ENCODE measurements at regions not wholly inside any gene's neighbourhood (a gene's known extent, or its start where the extent isn't known, plus 50 kb on each side); places are given as distances from the start of the nearest gene placed in this dataset.
"Not testable (repeated sequence)": the region's sequence is repeated elsewhere in the genome, so short reads cannot be mapped to it uniquely, and the experiment has no call there.

- Mint-ChIP-seq H3K4me3 (ENCODE audit: unreplicated experiment) (no peak overlapping the region), H3K36me3 (ENCODE audit: low read depth, unreplicated experiment) (no peaks in the 10 kb centered on the region), H3K27ac (ENCODE audit: unreplicated experiment) (no peak overlapping the region), H3K27me3 (ENCODE audit: unreplicated experiment) (no peaks in the 10 kb centered on the region), H3K9me3 (ENCODE audit: unreplicated experiment) (no peaks in the 10 kb centered on the region), H3K4me1 (ENCODE audit: unreplicated experiment) (no peaks in the 10 kb centered on the region)
- TF ChIP-seq, protein P1, sequence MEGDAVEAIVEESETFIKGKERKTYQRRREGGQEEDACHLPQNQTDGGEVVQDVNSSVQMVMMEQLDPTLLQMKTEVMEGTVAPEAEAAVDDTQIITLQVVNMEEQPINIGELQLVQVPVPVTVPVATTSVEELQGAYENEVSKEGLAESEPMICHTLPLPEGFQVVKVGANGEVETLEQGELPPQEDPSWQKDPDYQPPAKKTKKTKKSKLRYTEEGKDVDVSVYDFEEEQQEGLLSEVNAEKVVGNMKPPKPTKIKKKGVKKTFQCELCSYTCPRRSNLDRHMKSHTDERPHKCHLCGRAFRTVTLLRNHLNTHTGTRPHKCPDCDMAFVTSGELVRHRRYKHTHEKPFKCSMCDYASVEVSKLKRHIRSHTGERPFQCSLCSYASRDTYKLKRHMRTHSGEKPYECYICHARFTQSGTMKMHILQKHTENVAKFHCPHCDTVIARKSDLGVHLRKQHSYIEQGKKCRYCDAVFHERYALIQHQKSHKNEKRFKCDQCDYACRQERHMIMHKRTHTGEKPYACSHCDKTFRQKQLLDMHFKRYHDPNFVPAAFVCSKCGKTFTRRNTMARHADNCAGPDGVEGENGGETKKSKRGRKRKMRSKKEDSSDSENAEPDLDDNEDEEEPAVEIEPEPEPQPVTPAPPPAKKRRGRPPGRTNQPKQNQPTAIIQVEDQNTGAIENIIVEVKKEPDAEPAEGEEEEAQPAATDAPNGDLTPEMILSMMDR (IDR thresholded peaks at IDR 0.05; ENCODE audit: unreplicated experiment) = no peak
- no peak for DNase-seq (ENCODE audit: low spot score)
These were observed 282.8 kb downstream of the TFAP2C start for GRCh38 chr20:56911946-56912345.

DNA sequence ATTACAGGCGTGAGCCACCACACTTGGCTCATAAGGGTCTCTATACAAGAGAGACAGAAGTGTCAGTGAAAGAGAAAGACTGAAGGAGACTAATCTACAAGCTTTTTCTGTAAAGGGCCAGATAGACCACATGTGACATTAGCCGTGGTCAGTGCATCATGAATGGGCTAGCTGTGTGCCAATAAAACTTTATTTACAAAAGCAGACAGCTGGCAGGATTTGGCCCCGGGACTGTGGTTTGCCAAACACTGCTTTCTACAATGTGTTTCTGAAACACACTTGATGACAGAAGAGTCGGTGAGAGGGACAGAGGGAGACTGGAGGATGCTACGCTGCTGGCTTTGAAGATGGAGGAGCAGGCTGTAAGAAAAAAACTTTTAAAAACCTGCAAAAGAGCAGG, 285.4 kb downstream of the TFAP2C start:
- no peaks in the 10 kb centered on the region for H3K4me1 Mint-ChIP-seq (ENCODE audit: unreplicated experiment)

GRCh38 chr20:56916345-56916622, 287.2 kb downstream of the TFAP2C start:
- Mint-ChIP-seq H3K36me3 (ENCODE audit: low read depth, unreplicated experiment) (no peaks in the 10 kb centered on the region), H3K27ac (ENCODE audit: unreplicated experiment) (no peak overlapping the region), H3K4me3 (ENCODE audit: unreplicated experiment) (no peak overlapping the region), H3K27me3 (ENCODE audit: unreplicated experiment) (no peaks in the 10 kb centered on the region), H3K4me1 (ENCODE audit: unreplicated experiment) (no peaks in the 10 kb centered on the region), H3K9me3 (ENCODE audit: unreplicated experiment) (no peaks in the 10 kb centered on the region)
- TF ChIP-seq, protein P1 (IDR thresholded peaks at IDR 0.05; ENCODE audit: unreplicated experiment) = no peak
- no peak for DNase-seq (ENCODE audit: low spot score)

More for the DNA sequence above, 285.4 kb downstream of the TFAP2C start:
- Mint-ChIP-seq H3K27me3 (ENCODE audit: unreplicated experiment) (no peaks in the 10 kb centered on the region), H3K36me3 (ENCODE audit: low read depth, unreplicated experiment) (no peaks in the 10 kb centered on the region), H3K9me3 (ENCODE audit: unreplicated experiment) (no peaks in the 10 kb centered on the region), H3K4me3 (ENCODE audit: unreplicated experiment) (no peak overlapping the region), H3K27ac (ENCODE audit: unreplicated experiment) (no peak overlapping the region)
- TF ChIP-seq, protein P1 (IDR thresholded peaks at IDR 0.05; ENCODE audit: unreplicated experiment) = no peak
- DNase-seq (ENCODE audit: low spot score) = no peak

DNA sequence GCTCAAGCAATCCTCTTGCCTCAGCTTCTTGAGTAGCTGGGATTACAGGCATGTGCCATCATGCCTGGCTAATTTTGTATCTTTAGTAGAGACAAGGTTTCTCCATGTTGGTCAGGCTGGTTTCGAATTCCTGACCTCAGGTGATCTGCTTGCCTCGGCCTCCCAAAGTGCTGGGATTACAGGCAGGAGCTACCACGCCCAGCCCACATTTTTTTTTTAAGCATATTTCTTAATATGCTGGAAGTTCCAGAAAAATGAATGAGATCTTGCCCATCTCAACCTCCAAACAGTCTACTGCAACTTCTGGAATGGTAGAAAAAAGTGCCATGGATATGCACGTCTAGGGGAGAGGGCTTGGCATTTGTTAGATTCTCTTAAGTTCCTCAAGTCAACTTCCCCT, 290.9 kb downstream of the TFAP2C start:
- not testable (repeated sequence) for H3K27ac Mint-ChIP-seq (ENCODE audit: unreplicated experiment); H3K9me3 Mint-ChIP-seq (ENCODE audit: unreplicated experiment); H3K36me3 Mint-ChIP-seq (ENCODE audit: low read depth, unreplicated experiment); H3K27me3 Mint-ChIP-seq (ENCODE audit: unreplicated experiment); DNase-seq (ENCODE audit: low spot score); H3K4me3 Mint-ChIP-seq (ENCODE audit: unreplicated experiment); H3K4me1 Mint-ChIP-seq (ENCODE audit: unreplicated experiment)

DNA sequence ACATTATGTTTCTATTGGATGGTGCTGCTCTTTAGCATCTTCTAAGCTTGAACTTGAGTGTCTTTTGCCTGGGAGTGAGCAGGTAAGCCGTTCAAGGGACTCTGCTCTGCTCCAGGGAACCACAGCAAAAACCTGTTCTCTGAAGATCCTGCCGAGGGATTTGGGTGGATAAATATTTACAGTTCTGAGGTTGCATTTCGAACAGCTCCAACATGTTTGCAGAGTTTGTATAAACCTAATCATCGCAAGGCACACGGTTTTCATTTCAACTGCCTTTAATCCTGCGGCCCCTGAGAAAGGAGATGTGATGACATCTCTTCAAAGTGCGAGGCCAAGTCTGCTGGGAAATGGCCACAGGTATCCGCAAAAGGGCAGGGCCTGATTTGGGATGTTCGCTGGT, 293.4 kb downstream of the TFAP2C start:
- TF ChIP-seq, protein P1 (IDR thresholded peaks at IDR 0.05; ENCODE audit: unreplicated experiment) = no peak
- Mint-ChIP-seq H3K27ac (ENCODE audit: unreplicated experiment) (no peak overlapping the region), H3K27me3 (ENCODE audit: unreplicated experiment) (peaks cover 11% of the 10 kb centered on the region), H3K4me3 (ENCODE audit: unreplicated experiment) (no peak overlapping the region), H3K9me3 (ENCODE audit: unreplicated experiment) (no peaks in the 10 kb centered on the region), H3K36me3 (ENCODE audit: low read depth, unreplicated experiment) (no peaks in the 10 kb centered on the region), H3K4me1 (ENCODE audit: unreplicated experiment) (peaks cover 6% of the 10 kb centered on the region)
- no peak for DNase-seq (ENCODE audit: low spot score)
